K562 (cell line): ENCODE measurements at regions not wholly inside any gene's neighbourhood (a gene's known extent, or its start where the extent isn't known, plus 50 kb on each side); places are given as distances from the start of the nearest gene placed in this dataset.

Source experiments
- FOXJ2 ChIP-seq: fragments of 200-800 bp; sonication (Bioruptor generic); IDR thresholded peaks from 2 replicates; pipeline ENCODE4 v1.6.1; 2016; ENCODE audit warnings: missing genetic modification characterization, missing compliant biosample characterization
- FOXM1 ChIP-seq, 2 experiments: fragments of 450-650 bp in 1 of 2; sonication (generic) in 1 of 2; formaldehyde crosslinking in 1 of 2; IDR thresholded peaks; 2 replicates each; pipeline versions ENCODE4 v1.6.1 to v1.9.0; 2017 to 2022; ENCODE audit warnings: low read depth in 2 of 2, mild to moderate bottlenecking in 2 of 2, missing genetic modification reagents in 1 of 2, moderate library complexity in 1 of 2
- GTF2B ChIP-seq: IDR thresholded peaks from 2 replicates; pipeline ENCODE4 v1.6.1; 2011; ENCODE audit not compliant: insufficient read length; ENCODE audit errors: extremely low read depth
- KLF16 ChIP-seq: IDR thresholded peaks from 2 replicates; pipeline ENCODE4 v1.6.1; 2016; ENCODE audit warnings: antibody characterized with exemption
- MAZ ChIP-seq, 2 experiments: fragments of 450-650 bp in 1 of 2; sonication (generic) in 1 of 2; formaldehyde crosslinking; IDR thresholded peaks in 1 of 2; conservative IDR thresholded peaks in 1 of 2; 2 replicates each; pipeline versions ENCODE4 v1.4.0 to v1.5.0; 2020; ENCODE audit warnings: mild to moderate bottlenecking in 1 of 2, missing genetic modification reagents in 1 of 2
- MECOM ChIP-seq: fragments of 250-450 bp; sonication (Bioruptor Pico); IDR thresholded peaks from 2 replicates; pipeline ENCODE4 v1.8.0; 2022; ENCODE audit warnings: inconsistent platforms
- SP2 ChIP-seq: IDR thresholded peaks from 2 replicates; pipeline ENCODE4 v1.6.1; 2011; ENCODE audit warnings: mild to moderate bottlenecking, low read depth, low read length, moderate library complexity; ENCODE audit not compliant: poor library complexity, severe bottlenecking; ENCODE audit errors: extremely low read depth
- YY1 ChIP-seq, 3 experiments: IDR thresholded peaks; 2 replicates each; pipeline ENCODE4 v1.6.1; 2011; ENCODE audit warnings: low read length in 2 of 3, mild to moderate bottlenecking in 2 of 3, moderate library complexity in 2 of 3, borderline replicate concordance in 1 of 3, control low read depth in 1 of 3, low read depth in 1 of 3; ENCODE audit not compliant: insufficient read depth in 3 of 3, insufficient replicate concordance in 2 of 3, control insufficient read depth in 1 of 3, insufficient read length in 1 of 3; ENCODE audit errors: extremely low read depth in 1 of 3
- ZNF23 ChIP-seq: fragments of 250-450 bp; sonication (Bioruptor Pico); IDR thresholded peaks from 2 replicates; pipeline ENCODE4 v1.4.0; 2020; ENCODE audit warnings: mild to moderate bottlenecking
- ZNF347 ChIP-seq: fragments of 450-650 bp; formaldehyde crosslinking; IDR thresholded peaks from 2 replicates; pipeline ENCODE4 v1.4.0; 2020; ENCODE audit warnings: low read depth, mild to moderate bottlenecking, moderate library complexity
- ZNF41 ChIP-seq: fragments of 250-450 bp; sonication (Bioruptor Pico); conservative IDR thresholded peaks from 2 replicates; pipeline ENCODE4 v1.4.0; 2020; ENCODE audit warnings: mild to moderate bottlenecking
- ZNF445 ChIP-seq: fragments of 250-450 bp; sonication (Bioruptor Pico); IDR thresholded peaks from 2 replicates; pipeline ENCODE4 v1.4.0; 2020; ENCODE audit warnings: low read depth, mild to moderate bottlenecking, moderate library complexity
- ZNF644 ChIP-seq: fragments of 200-800 bp; sonication (Bioruptor generic); IDR thresholded peaks from 2 replicates; pipeline ENCODE4 v1.6.1; 2016; ENCODE audit warnings: low read depth, missing genetic modification characterization, missing compliant biosample characterization
- ZNF668 ChIP-seq: fragments of 250-450 bp; sonication (Bioruptor Pico); IDR thresholded peaks from 2 replicates; pipeline ENCODE4 v1.8.0; 2022; ENCODE audit warnings: mild to moderate bottlenecking, inconsistent platforms
- ZNF76 ChIP-seq: fragments of 250-450 bp; sonication (Bioruptor Pico); IDR thresholded peaks from 2 replicates; pipeline ENCODE4 v1.4.0; 2020; ENCODE audit warnings: mild to moderate bottlenecking, moderate library complexity, borderline replicate concordance
- ZNF778 ChIP-seq: fragments of 450-650 bp; formaldehyde crosslinking; IDR thresholded peaks from 2 replicates; pipeline ENCODE4 v1.4.0; 2020; ENCODE audit warnings: mild to moderate bottlenecking, moderate library complexity
- TF ChIP-seq, protein P1 (sequence below): fragments of 250-450 bp; sonication (Bioruptor Pico); IDR thresholded peaks from 2 replicates; pipeline ENCODE4 v1.4.0; 2020
- TF ChIP-seq, protein P2 (sequence below), 2 experiments: fragments of 250-450 bp in 1 of 2; fragments of 450-650 bp in 1 of 2; sonication (Bioruptor Pico) in 1 of 2; IDR thresholded peaks; 2 replicates each; pipeline versions ENCODE4 v1.6.1 to v1.8.0; 2016 to 2021; ENCODE audit warnings: mild to moderate bottlenecking in 2 of 2, moderate library complexity in 2 of 2, missing compliant biosample characterization in 1 of 2, missing genetic modification characterization in 1 of 2

DNA sequence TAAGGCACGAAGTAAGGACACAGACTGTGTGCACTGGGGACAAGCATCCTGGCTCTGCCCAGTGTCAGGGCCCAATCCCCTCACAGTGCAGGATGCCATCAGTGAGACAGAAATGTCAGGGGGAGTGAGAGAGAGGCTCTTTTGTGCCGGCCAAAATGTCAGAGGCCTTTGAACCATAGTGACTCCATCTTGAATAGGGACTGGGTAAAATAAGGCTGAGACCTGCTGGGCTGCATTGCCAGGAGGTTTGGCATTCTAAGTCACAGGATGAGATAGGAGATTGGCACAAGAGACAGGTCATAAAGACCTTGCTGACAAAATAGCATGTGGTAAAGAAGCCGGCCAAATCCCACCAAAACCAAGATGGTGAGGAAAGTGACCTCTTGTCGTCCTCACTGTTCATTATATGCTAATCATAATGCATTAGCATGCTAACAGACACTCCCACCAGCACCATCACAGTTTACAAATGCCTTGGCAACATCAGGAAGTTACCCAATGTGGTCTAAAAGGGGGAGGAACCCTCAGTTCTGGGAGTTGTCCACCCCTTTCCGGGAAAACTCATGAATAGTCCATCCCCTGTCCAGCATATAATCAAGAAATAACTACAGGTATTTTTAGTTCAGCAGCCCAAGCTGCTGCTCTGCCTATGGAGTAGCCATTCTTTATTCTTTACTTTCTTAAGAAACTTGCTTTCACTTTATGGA lies 337.4 kb downstream of the LPIN1 start (continued):
- TF ChIP-seq, protein P1, sequence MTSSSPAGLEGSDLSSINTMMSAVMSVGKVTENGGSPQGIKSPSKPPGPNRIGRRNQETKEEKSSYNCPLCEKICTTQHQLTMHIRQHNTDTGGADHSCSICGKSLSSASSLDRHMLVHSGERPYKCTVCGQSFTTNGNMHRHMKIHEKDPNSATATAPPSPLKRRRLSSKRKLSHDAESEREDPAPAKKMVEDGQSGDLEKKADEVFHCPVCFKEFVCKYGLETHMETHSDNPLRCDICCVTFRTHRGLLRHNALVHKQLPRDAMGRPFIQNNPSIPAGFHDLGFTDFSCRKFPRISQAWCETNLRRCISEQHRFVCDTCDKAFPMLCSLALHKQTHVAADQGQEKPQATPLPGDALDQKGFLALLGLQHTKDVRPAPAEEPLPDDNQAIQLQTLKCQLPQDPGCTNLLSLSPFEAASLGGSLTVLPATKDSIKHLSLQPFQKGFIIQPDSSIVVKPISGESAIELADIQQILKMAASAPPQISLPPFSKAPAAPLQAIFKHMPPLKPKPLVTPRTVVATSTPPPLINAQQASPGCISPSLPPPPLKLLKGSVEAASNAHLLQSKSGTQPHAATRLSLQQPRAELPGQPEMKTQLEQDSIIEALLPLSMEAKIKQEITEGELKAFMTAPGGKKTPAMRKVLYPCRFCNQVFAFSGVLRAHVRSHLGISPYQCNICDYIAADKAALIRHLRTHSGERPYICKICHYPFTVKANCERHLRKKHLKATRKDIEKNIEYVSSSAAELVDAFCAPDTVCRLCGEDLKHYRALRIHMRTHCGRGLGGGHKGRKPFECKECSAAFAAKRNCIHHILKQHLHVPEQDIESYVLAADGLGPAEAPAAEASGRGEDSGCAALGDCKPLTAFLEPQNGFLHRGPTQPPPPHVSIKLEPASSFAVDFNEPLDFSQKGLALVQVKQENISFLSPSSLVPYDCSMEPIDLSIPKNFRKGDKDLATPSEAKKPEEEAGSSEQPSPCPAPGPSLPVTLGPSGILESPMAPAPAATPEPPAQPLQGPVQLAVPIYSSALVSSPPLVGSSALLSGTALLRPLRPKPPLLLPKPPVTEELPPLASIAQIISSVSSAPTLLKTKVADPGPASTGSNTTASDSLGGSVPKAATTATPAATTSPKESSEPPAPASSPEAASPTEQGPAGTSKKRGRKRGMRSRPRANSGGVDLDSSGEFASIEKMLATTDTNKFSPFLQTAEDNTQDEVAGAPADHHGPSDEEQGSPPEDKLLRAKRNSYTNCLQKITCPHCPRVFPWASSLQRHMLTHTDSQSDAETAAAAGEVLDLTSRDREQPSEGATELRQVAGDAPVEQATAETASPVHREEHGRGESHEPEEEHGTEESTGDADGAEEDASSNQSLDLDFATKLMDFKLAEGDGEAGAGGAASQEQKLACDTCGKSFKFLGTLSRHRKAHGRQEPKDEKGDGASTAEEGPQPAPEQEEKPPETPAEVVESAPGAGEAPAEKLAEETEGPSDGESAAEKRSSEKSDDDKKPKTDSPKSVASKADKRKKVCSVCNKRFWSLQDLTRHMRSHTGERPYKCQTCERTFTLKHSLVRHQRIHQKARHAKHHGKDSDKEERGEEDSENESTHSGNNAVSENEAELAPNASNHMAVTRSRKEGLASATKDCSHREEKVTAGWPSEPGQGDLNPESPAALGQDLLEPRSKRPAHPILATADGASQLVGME (CRISPR knock-in tag), result peak; percentile 81; the same call in 1 of the 2 replicates
- TF ChIP-seq GTF2B (no peak), ZNF23 (CRISPR knock-in tag) (peak; percentile 51; the same call in 1 of the 2 replicates), ZNF668 (CRISPR knock-in tag) (peak; percentile 86), FOXJ2 (tag) (no peak), ZNF644 (tag) (peak; percentile 83), YY1 (IDR thresholded peaks at IDR 0.05; ENCODE audit: borderline replicate concordance in 1 of 3, control insufficient read depth in 1 of 3, extremely low read depth in 1 of 3, insufficient read depth in 3 of 3, insufficient read length in 1 of 3, insufficient replicate concordance in 2 of 3, low read depth in 1 of 3, low read length in 2 of 3) (peak in 1 of 3 experiments; percentile 16), ZNF41 (CRISPR knock-in tag) (peak; percentile 81), ZNF347 (CRISPR knock-in tag) (peak; percentile 73; the same call in 1 of the 2 replicates), ZNF445 (CRISPR knock-in tag) (peak; percentile 88; the same call in 1 of the 2 replicates), ZNF76 (CRISPR knock-in tag) (peak; percentile 91; the same call in 1 of the 2 replicates), KLF16 (no peak), ZNF778 (CRISPR knock-in tag) (no peak), MECOM (CRISPR knock-in tag) (peak; percentile 73; the same call in 1 of the 2 replicates), FOXM1 (IDR thresholded peaks at IDR 0.05; ENCODE audit: low read depth) (no peak), FOXM1 (CRISPR knock-in tag; IDR thresholded peaks at IDR 0.05; ENCODE audit: low read depth) (no peak), SP2 (no peak), MAZ (CRISPR knock-in tag; conservative IDR thresholded peaks at IDR 0.05 in 1 of 2, IDR thresholded peaks at IDR 0.05 in 1 of 2) (peak in 1 of 2 experiments; percentile 86; a peak in 2 of 4 replicates)
- TF ChIP-seq, protein P2, sequence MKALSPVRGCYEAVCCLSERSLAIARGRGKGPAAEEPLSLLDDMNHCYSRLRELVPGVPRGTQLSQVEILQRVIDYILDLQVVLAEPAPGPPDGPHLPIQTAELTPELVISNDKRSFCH (CRISPR knock-in tag; IDR thresholded peaks at IDR 0.05), result peak; percentile 81
- TF ChIP-seq, protein P2 (tag; IDR thresholded peaks at IDR 0.05), result peak; percentile 99
